Keratinocyte (primary cell): ENCODE measurements at regions not wholly inside any gene's neighbourhood (a gene's known extent, or its start where the extent isn't known, plus 50 kb on each side); places are given as distances from the start of the nearest gene placed in this dataset.

ENCODE experiments used
- DNase-seq: peaks from one replicate; pipeline ENCODE4 v3.0.0-alpha.2; 2011; ENCODE audit warnings: low read depth, missing footprints, low spot score
- FAIRE-seq: peaks from 2 replicates; lab custom pipeline; 2011; peaks lifted over from hg19 to GRCh38; lab: Jason Lieb, UNC
- H2AFZ ChIP-seq: 2 replicates; pipeline ENCODE4 v1.6.0; 2012; ENCODE audit warnings: low read length, control low read depth, inconsistent platforms; ENCODE audit not compliant: control insufficient read depth
- H3K27ac ChIP-seq: 2 replicates; pipeline ENCODE4 v1.5.1; 2011; ENCODE audit warnings: low read length; ENCODE audit not compliant: control insufficient read depth, insufficient read depth
- H3K27me3 ChIP-seq: 3 replicates; pipeline ENCODE4 v1.6.0; 2011; ENCODE audit warnings: low read length; ENCODE audit not compliant: control insufficient read depth, insufficient read depth; ENCODE audit errors: extremely low read depth
- H3K36me3 ChIP-seq, 2 experiments: 2 replicates in 1 of 2; 3 replicates in 1 of 2; pipeline ENCODE4 v1.5.1; 2011; ENCODE audit warnings: low read length in 2 of 2, mild to moderate bottlenecking in 1 of 2; ENCODE audit not compliant: control insufficient read depth in 2 of 2, insufficient read depth in 2 of 2; ENCODE audit errors: extremely low read depth in 1 of 2
- H3K4me1 ChIP-seq: 3 replicates; pipeline ENCODE4 v1.5.1; 2011; ENCODE audit warnings: low read length; ENCODE audit not compliant: control insufficient read depth, insufficient read depth; ENCODE audit errors: extremely low read depth
- H3K4me2 ChIP-seq: 3 replicates; pipeline ENCODE4 v1.6.0; 2011; ENCODE audit warnings: low read depth, low read length; ENCODE audit not compliant: control insufficient read depth, insufficient read depth; ENCODE audit errors: extremely low read depth
- H3K4me3 ChIP-seq, 3 experiments: fragments of 200-600 bp in 1 of 3; sonication (generic) in 1 of 3; 2 replicates in 2 of 3; 3 replicates in 1 of 3; pipeline ENCODE4 v1.5.1; 2011 to 2016; ENCODE audit warnings: low read length in 3 of 3, mild to moderate bottlenecking in 3 of 3, control low read depth in 2 of 3, inconsistent platforms in 1 of 3, low read depth in 1 of 3, mixed read lengths in 1 of 3, mixed run types in 1 of 3, moderate library complexity in 1 of 3; ENCODE audit not compliant: control insufficient read depth in 2 of 3, insufficient read depth in 2 of 3; ENCODE audit errors: extremely low read depth in 1 of 3
- H3K79me2 ChIP-seq: 2 replicates; pipeline ENCODE4 v1.6.0; 2012; ENCODE audit warnings: low read length; ENCODE audit not compliant: control insufficient read depth, insufficient read depth
- H3K9ac ChIP-seq: 3 replicates; pipeline ENCODE4 v1.6.0; 2011; ENCODE audit warnings: low read length; ENCODE audit not compliant: control insufficient read depth, insufficient read depth; ENCODE audit errors: extremely low read depth
- H3K9me1 ChIP-seq: 3 replicates; pipeline ENCODE4 v1.6.0; 2011; ENCODE audit warnings: low read length; ENCODE audit not compliant: control insufficient read depth, insufficient read depth; ENCODE audit errors: extremely low read depth
- H3K9me3 ChIP-seq: 2 replicates; pipeline ENCODE4 v1.5.1; 2012; ENCODE audit warnings: low read depth, low read length; ENCODE audit not compliant: control insufficient read depth
- H4K20me1 ChIP-seq: 3 replicates; pipeline ENCODE4 v1.6.0; 2011; ENCODE audit warnings: low read length; ENCODE audit not compliant: control insufficient read depth, insufficient read depth; ENCODE audit errors: extremely low read depth
- CTCF ChIP-seq, 3 experiments: IDR thresholded peaks in 1 of 3; conservative IDR thresholded peaks in 1 of 3; optimal IDR thresholded peaks in 1 of 3; 2 replicates in 2 of 3; 3 replicates in 1 of 3; pipeline versions ENCODE3 to v1.5.1; 2011; ENCODE audit warnings: low read length in 3 of 3, mild to moderate bottlenecking in 3 of 3, moderate library complexity in 2 of 3, control low read depth in 1 of 3, inconsistent platforms in 1 of 3; ENCODE audit not compliant: insufficient read depth in 2 of 3; ENCODE audit errors: extremely low read depth in 1 of 3
- EZH2 ChIP-seq: IDR thresholded peaks from one replicate; pipeline ENCODE4 v1.6.1; 2012; ENCODE audit warnings: inconsistent platforms, mild to moderate bottlenecking, low read length, moderate library complexity
- dilution Hi-C: fragments of 300-500 bp; cut with MboI; formaldehyde crosslinking; loops from one replicate; pipeline ENCODE4 v1.7.0; 2020; ENCODE audit warnings: low sequenced_read_pairs; ENCODE audit not compliant: extremely low pct_ligation_motif_present

GRCh38 chr21:39029900-39030884 is 153.1 kb downstream of the PSMG1 start:
- FAIRE-seq: no peak
- Histone ChIP-seq H4K20me1 (no peaks in the 10 kb centered on the region), H3K4me3 (no peak overlapping the region), H2AFZ (no peak overlapping the region), H3K9ac (no peak overlapping the region), H3K79me2 (no peaks in the 10 kb centered on the region), H3K9me1 (no peaks in the 10 kb centered on the region), H3K27me3 (no peaks in the 10 kb centered on the region), H3K4me2 (no peak overlapping the region), H3K9me3 (no peaks in the 10 kb centered on the region), H3K36me3 (no peaks in the 10 kb centered on the region), H3K27ac (no peak overlapping the region), H3K4me1 (peaks cover 7% of the 10 kb centered on the region)
- TF ChIP-seq EZH2: no peak
- TF ChIP-seq CTCF (optimal IDR thresholded peaks at IDR 0.05 in 1 of 3, IDR thresholded peaks at IDR 0.05 in 1 of 3, conservative IDR thresholded peaks at IDR 0.05 in 1 of 3; ENCODE audit: extremely low read depth in 1 of 3, insufficient read depth in 2 of 3, low read length in 3 of 3): no peak
- no peak for DNase-seq
- dilution Hi-C loops: no loop called here

- H3K9me1 ChIP-seq: no peaks in the 10 kb centered on the region
- no peak overlapping the region for H3K9ac ChIP-seq
- dilution Hi-C loops: no loop called here
- TF ChIP-seq CTCF (optimal IDR thresholded peaks at IDR 0.05 in 1 of 3, IDR thresholded peaks at IDR 0.05 in 1 of 3, conservative IDR thresholded peaks at IDR 0.05 in 1 of 3; ENCODE audit: extremely low read depth in 1 of 3, insufficient read depth in 2 of 3, low read length in 3 of 3) (no peak), EZH2 (no peak)
- H3K4me1 ChIP-seq: peaks cover 7% of the 10 kb centered on the region
- no peak overlapping the region for H2AFZ ChIP-seq
- FAIRE-seq (no peak), DNase-seq (no peak)
- no peaks in the 10 kb centered on the region for H3K9me3 ChIP-seq
- H3K79me2 ChIP-seq: no peaks in the 10 kb centered on the region
- no peaks in the 10 kb centered on the region for H3K36me3 ChIP-seq
- H4K20me1 ChIP-seq: no peaks in the 10 kb centered on the region
- no peak overlapping the region for H3K27ac ChIP-seq
- no peak overlapping the region for H3K4me2 ChIP-seq
- no peak overlapping the region for H3K4me3 ChIP-seq
- no peaks in the 10 kb centered on the region for H3K27me3 ChIP-seq
These were observed 154.0 kb downstream of the PSMG1 start for GRCh38 chr21:39029086-39029755.
